ENCODE measurements at regions not wholly inside any gene's neighbourhood (a gene's known extent, or its start where the extent isn't known, plus 50 kb on each side); places are given as distances from the start of the nearest gene placed in this dataset.

- no peak for TF ChIP-seq YY1 (IDR thresholded peaks at IDR 0.05; ENCODE audit: insufficient read depth, insufficient read length)
- TF ChIP-seq SUZ12 (IDR thresholded peaks at IDR 0.05; ENCODE audit: extremely low read depth, insufficient read depth, insufficient read length), result no peak
Observed at GRCh38 chr20:48159145-48160008, 374.1 kb upstream of the SULF2 start.
